ENCODE measurements at regions not wholly inside any gene's neighbourhood (a gene's known extent, or its start where the extent isn't known, plus 50 kb on each side); places are given as distances from the start of the nearest gene placed in this dataset.

DNA sequence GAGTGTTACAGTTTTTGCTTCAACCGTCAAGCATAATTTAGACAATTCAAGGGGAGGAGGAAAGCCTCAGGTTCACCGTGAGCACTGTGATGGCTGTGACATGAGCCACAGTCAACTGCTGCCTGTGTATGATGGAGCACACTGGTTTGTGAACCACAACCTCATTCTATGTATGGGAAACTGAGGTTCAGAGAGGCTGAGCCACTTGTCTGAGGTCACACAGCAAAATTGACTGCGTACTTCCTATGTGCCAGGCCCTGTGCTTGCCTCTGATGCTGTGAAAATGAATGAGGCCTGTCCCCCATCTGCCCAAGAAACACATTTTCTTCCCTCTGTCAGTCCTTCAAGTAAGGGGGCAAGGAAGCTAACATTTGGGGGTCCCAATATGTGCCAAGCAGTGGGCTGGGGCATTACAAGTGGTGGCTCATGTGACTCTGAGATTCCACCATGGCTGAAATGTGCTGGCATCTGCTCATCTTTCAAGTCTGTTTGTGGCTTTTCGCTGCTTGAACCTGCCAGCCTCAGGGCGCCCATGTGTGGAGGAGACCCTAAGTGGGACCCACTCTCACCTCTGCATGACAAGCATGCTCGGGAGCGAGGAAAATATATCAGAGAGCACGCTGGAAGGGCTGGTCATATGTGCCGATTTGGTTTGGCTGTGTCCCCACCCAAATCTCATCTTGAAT, 79.7 kb downstream of the ADRA2C start:
- no peak for DNase-seq (ENCODE audit: extremely low spot score)
- ChIA-PET POLR2A (no interaction called here), CTCF (interaction anchor here (0.6 kb wide), 1 partner anchor 35 kb away, joined by 3 read pairs; no protein-coding TSS in a partner anchor)
- TF ChIP-seq BHLHE40 (IDR thresholded peaks at IDR 0.05; ENCODE audit: borderline replicate concordance) = no peak
- TF ChIP-seq FOXA1 (IDR thresholded peaks at IDR 0.05) = no peak
- TF ChIP-seq NFRKB (IDR thresholded peaks at IDR 0.05) = no peak
- no peak for TF ChIP-seq FOXK2 (IDR thresholded peaks at IDR 0.05)
- TF ChIP-seq ARNT (IDR thresholded peaks at IDR 0.05) = no peak
- TF ChIP-seq PKNOX1 (IDR thresholded peaks at IDR 0.05) = no peak
- TF ChIP-seq CTBP1 (IDR thresholded peaks at IDR 0.05; ENCODE audit: borderline replicate concordance) = no peak
- no peak for TF ChIP-seq LEF1 (IDR thresholded peaks at IDR 0.05; ENCODE audit: borderline replicate concordance)
- TF ChIP-seq SUZ12 (IDR thresholded peaks at IDR 0.05) = no peak
- TF ChIP-seq SP1 (IDR thresholded peaks at IDR 0.05) = no peak
- TF ChIP-seq TARDBP (IDR thresholded peaks at IDR 0.05) = no peak
- TF ChIP-seq FOXM1 (IDR thresholded peaks at IDR 0.05; ENCODE audit: borderline replicate concordance) = no peak
- TF ChIP-seq HDGF (IDR thresholded peaks at IDR 0.05; ENCODE audit: borderline replicate concordance) = no peak
- TF ChIP-seq ELF4 (IDR thresholded peaks at IDR 0.05) = no peak
- TF ChIP-seq ZNF384 (IDR thresholded peaks at IDR 0.05) = no peak
- no peak for TF ChIP-seq L3MBTL2 (conservative IDR thresholded peaks at IDR 0.05)

- TF ChIP-seq FOXK2 (IDR thresholded peaks at IDR 0.05) (no peak), TARDBP (IDR thresholded peaks at IDR 0.05) (no peak), PKNOX1 (IDR thresholded peaks at IDR 0.05) (no peak), ELF4 (IDR thresholded peaks at IDR 0.05) (no peak), CTBP1 (IDR thresholded peaks at IDR 0.05; ENCODE audit: borderline replicate concordance) (no peak), HDGF (IDR thresholded peaks at IDR 0.05; ENCODE audit: borderline replicate concordance) (no peak), NFRKB (IDR thresholded peaks at IDR 0.05) (no peak)
- CTCF ChIA-PET = no interaction called here
- no peak for DNase-seq (ENCODE audit: extremely low spot score)
- POLR2A ChIA-PET = no interaction called here
Observed at GRCh38 chr4:3847211-3847940, 81.2 kb downstream of the ADRA2C start.

GRCh38 chr4:3848323-3848722, 82.1 kb downstream of the ADRA2C start:
- ChIA-PET CTCF (no interaction called here), POLR2A (no interaction called here)
- TF ChIP-seq TARDBP (IDR thresholded peaks at IDR 0.05) = no peak
- no peak for TF ChIP-seq CTBP1 (IDR thresholded peaks at IDR 0.05; ENCODE audit: borderline replicate concordance)
- TF ChIP-seq FOXK2 (IDR thresholded peaks at IDR 0.05) = no peak
- no peak for TF ChIP-seq ELF4 (IDR thresholded peaks at IDR 0.05)
- TF ChIP-seq PKNOX1 (IDR thresholded peaks at IDR 0.05) = no peak
- no peak for TF ChIP-seq BHLHE40 (IDR thresholded peaks at IDR 0.05; ENCODE audit: borderline replicate concordance)
- no peak for TF ChIP-seq SP1 (IDR thresholded peaks at IDR 0.05)
- TF ChIP-seq HDGF (IDR thresholded peaks at IDR 0.05; ENCODE audit: borderline replicate concordance) = no peak
- TF ChIP-seq FOXM1 (IDR thresholded peaks at IDR 0.05; ENCODE audit: borderline replicate concordance) = no peak
- TF ChIP-seq L3MBTL2 (conservative IDR thresholded peaks at IDR 0.05) = no peak
- TF ChIP-seq LEF1 (IDR thresholded peaks at IDR 0.05; ENCODE audit: borderline replicate concordance) = no peak
- DNase-seq (ENCODE audit: extremely low spot score) = no peak

DNA sequence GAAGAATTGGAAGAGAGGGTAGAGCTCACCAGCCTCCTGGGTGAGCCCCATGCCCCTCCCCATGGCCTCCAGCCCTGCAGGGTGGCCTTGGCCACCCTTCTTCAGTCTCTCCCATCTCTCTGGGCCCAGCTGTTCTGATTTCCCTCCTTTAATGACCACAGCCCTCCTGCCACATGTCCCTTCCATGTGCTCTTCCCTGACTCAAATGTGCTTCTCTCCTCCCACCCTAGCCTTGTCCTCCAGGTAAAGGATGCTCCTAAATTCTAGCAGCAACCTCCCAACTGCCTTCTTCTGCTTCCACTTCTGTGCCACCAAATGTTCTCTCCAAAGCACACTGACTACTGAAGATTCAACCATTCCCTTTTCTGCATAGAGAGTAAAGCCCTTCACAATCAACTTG, 83.0 kb downstream of the ADRA2C start:
- DNase-seq (ENCODE audit: extremely low spot score) = no peak
- ChIA-PET CTCF (no interaction called here), POLR2A (no interaction called here)
- no peak for TF ChIP-seq NFRKB (IDR thresholded peaks at IDR 0.05)
- TF ChIP-seq FOXA1 (IDR thresholded peaks at IDR 0.05) = no peak
- TF ChIP-seq HDGF (IDR thresholded peaks at IDR 0.05; ENCODE audit: borderline replicate concordance) = no peak
- TF ChIP-seq ELF4 (IDR thresholded peaks at IDR 0.05) = no peak
- TF ChIP-seq TARDBP (IDR thresholded peaks at IDR 0.05) = no peak
- no peak for TF ChIP-seq SUZ12 (IDR thresholded peaks at IDR 0.05)
- no peak for TF ChIP-seq ARNT (IDR thresholded peaks at IDR 0.05)
- TF ChIP-seq PKNOX1 (IDR thresholded peaks at IDR 0.05) = no peak
- TF ChIP-seq SP1 (IDR thresholded peaks at IDR 0.05) = no peak
- TF ChIP-seq LEF1 (IDR thresholded peaks at IDR 0.05; ENCODE audit: borderline replicate concordance) = no peak
- no peak for TF ChIP-seq BHLHE40 (IDR thresholded peaks at IDR 0.05; ENCODE audit: borderline replicate concordance)
- no peak for TF ChIP-seq FOXK2 (IDR thresholded peaks at IDR 0.05)
- TF ChIP-seq CTBP1 (IDR thresholded peaks at IDR 0.05; ENCODE audit: borderline replicate concordance) = no peak
- no peak for TF ChIP-seq L3MBTL2 (conservative IDR thresholded peaks at IDR 0.05)
- no peak for TF ChIP-seq ZNF384 (IDR thresholded peaks at IDR 0.05)
- no peak for TF ChIP-seq FOXM1 (IDR thresholded peaks at IDR 0.05; ENCODE audit: borderline replicate concordance)

GRCh38 chr4:3850128-3850527, 83.9 kb downstream of the ADRA2C start:
- no peak for DNase-seq (ENCODE audit: extremely low spot score)
- TF ChIP-seq CTBP1 (IDR thresholded peaks at IDR 0.05; ENCODE audit: borderline replicate concordance) (no peak), NFRKB (IDR thresholded peaks at IDR 0.05) (no peak), PKNOX1 (IDR thresholded peaks at IDR 0.05) (no peak), ELF4 (IDR thresholded peaks at IDR 0.05) (no peak), FOXA1 (IDR thresholded peaks at IDR 0.05) (no peak), SUZ12 (IDR thresholded peaks at IDR 0.05) (no peak), L3MBTL2 (conservative IDR thresholded peaks at IDR 0.05) (no peak), BHLHE40 (IDR thresholded peaks at IDR 0.05; ENCODE audit: borderline replicate concordance) (no peak), TARDBP (IDR thresholded peaks at IDR 0.05) (no peak), SP1 (IDR thresholded peaks at IDR 0.05) (no peak), LEF1 (IDR thresholded peaks at IDR 0.05; ENCODE audit: borderline replicate concordance) (no peak), FOXK2 (IDR thresholded peaks at IDR 0.05) (no peak), HDGF (IDR thresholded peaks at IDR 0.05; ENCODE audit: borderline replicate concordance) (no peak), ARNT (IDR thresholded peaks at IDR 0.05) (no peak), ZNF384 (IDR thresholded peaks at IDR 0.05) (no peak), FOXM1 (IDR thresholded peaks at IDR 0.05; ENCODE audit: borderline replicate concordance) (no peak)
- ChIA-PET POLR2A (no interaction called here), CTCF (no interaction called here)
